GM21528 (cell line): ENCODE measurements at regions not wholly inside any gene's neighbourhood (a gene's known extent, or its start where the extent isn't known, plus 50 kb on each side); places are given as distances from the start of the nearest gene placed in this dataset.

Experiments
- ATAC-seq: cut with Tn5 transposase; IDR thresholded peaks from one replicate; pipeline ENCODE4 v1.9.1; 2021; ENCODE audit warnings: mild to moderate bottlenecking, moderate library complexity; ENCODE audit not compliant: unreplicated experiment, low FRiP score

DNA sequence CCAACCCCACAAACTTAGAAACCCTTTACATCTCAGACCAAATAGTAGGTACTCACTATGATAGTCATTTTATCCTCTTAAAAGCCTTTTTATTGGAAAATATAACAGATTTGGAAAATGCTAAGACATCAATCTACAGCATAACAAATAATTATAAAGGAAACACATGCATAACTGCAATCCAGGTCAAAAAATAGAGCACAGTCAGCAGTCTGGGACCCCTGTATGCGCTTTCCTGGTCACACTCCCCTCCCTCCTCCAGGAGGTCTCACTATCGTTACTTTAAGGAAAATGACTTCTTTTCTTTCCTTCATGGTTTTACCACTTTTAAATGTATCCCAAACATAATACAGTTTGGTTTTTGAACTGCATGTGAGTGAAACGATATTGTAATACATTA lies 90.5 kb upstream of the CCDC150 start:
- no peak for ATAC-seq

DNA sequence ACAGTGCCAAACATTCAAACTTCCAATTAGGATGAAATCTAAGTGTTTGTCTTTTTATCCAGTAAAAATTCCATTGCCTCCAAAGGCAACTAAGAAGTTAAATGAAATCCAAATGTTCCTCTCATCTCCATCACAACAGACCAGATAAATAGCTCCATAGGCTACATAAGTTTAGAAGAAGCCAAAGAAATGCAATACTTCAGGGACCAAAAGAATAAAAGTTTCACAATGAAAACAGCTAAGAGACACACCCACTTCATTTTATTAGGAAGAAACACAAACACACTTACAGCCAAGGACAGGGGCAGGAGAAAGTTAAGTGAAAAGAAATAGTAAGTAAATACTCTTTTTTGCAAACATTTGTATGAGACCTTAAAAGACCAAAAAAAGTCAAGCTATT lies 88.5 kb upstream of the CCDC150 start:
- ATAC-seq, result no peak

DNA sequence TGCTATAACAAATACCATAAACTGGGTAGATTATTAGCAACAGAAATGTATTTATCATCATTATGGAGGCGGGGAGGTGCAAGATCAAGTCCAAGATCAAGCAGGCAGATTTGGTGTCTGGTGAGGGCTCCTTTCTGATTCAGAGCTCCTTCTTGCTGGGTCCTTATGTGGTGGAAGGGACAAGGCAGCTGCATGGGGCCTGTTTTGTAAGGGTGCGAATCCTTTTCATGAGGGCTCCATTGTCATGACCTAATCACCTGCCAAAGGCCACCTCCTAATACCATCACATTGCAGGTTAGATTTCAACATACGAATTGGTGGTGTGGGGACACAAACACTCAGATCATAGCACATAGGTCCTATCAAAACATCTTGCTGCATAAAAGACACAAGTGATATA lies 84.4 kb upstream of the CCDC150 start:
- ATAC-seq, result no peak

DNA sequence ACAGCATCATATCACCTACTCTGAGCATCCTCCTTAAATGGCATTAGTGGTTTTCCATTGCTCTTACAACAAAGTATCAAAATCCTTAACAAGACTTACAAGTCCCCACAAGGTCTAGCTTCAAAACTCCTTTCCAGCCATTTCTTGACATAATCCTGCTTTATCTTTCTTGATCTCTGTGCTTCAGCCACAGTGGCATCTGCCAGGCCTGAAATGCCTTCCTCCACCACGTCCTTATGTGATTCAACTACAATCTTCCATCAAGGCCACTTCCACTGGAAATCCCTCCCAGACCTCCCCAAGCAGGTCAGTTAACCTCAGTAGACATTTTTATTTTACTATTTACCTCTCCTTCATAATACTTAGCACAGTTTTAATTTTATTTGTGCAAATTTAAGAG lies 83.8 kb upstream of the CCDC150 start:
- no peak for ATAC-seq

DNA sequence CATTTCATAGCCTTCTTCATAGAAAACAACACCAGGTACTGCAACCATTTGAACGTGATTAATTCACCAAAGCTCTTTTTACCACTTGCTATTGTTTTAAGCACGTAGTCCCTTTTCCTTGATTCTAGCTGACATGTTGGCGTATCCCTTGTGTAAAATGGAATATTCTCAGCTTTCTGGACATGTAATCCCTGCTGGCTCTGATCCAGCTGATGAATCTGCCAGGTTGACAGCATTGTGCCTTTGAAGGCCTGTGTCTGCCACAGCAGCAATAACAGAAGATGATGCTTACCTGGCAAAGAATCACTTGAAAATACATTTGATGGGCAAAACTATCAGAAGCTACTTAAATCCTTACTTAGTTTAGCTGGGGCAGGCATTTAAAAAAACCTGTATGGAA lies 81.0 kb upstream of the CCDC150 start:
- no peak for ATAC-seq

GRCh38 chr2:196563876-196564275 lies 75.6 kb upstream of the CCDC150 start:
- no peak for ATAC-seq

DNA sequence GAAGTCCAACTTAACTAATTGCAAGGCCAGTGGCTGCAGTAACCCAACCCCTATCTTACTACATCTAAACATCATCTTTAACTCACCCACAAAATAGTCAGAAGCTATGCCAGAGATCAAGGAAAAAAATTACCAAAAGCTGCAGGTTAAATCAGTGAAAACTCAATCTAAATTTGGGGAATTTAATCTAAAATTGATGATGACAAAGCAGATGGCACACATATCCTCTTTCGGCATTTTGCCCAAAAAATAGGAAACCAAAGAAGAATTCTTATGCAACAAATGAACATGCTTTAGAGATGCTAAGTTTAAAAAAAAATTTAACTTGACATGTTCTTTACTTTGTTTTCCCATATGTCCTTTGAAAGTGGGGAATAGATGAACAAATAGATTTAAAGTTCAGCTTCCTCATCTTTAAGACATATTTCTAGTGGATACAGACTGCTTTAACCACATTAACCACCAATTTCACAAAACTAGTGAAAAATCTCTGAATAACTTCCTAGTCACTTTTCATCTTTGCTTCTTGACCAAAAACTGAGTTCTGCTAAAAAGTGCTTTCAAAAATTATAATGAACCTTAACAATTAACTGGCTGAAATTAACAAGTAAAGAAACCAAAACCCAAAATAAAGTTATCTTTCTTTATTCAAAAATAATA lies 74.3 kb upstream of the CCDC150 start:
- no peak for ATAC-seq

DNA sequence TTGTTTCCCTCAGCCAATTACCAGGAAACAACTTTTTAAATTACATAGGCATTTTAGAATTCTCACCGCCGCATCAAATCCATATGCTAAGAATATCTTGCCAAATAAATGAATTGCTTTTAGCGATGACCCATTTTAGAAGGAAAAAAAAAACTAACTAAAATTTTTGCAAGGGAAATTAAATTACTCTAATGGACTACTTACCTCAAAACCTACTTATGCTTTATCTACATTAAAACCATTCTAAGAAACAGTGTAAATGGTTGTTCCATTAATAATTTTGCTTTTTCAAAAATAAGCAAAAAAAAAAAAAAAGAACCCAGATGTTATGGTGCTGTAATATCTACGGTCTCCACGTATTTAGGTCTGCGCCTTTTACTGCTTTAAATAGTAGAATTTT lies 73.5 kb upstream of the CCDC150 start:
- ATAC-seq, result no peak

DNA sequence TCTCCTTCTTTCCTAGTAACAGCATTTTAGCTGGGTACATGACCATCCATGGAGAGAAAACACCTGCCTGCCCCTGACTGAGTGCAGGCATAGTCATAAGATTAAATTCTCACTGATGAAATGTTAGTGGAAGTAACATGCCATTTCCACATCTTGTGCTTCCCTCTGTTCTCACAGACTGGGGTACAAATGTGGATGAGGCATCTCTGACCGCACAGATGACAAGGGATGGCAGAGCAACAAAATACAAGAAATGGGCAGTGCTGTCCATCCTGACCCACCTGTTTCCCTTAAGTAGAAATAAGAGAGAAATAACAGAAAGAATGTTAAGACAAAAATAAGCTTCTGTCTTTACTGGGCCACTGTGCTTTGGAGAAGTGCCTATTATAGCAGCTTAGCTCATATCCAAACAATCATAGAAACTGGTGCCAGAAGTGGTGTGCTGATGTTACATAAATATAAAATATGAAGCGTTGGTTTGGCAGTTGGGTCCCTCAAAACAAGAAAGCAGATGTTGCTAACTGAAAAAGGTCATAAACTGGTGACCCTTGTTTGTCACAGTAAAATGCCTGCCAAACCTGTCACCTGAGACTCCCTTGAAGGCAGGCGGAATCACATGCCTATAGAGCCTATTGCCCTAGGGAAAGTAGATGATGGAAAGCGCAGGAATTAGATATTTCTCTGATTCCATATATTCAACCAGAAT lies 72.4 kb upstream of the CCDC150 start:
- ATAC-seq, result no peak

GRCh38 chr2:196568506-196568905 lies 71.0 kb upstream of the CCDC150 start:
- no peak for ATAC-seq

GRCh38 chr2:196584903-196585302 lies 54.6 kb upstream of the CCDC150 start:
- no peak for ATAC-seq

DNA sequence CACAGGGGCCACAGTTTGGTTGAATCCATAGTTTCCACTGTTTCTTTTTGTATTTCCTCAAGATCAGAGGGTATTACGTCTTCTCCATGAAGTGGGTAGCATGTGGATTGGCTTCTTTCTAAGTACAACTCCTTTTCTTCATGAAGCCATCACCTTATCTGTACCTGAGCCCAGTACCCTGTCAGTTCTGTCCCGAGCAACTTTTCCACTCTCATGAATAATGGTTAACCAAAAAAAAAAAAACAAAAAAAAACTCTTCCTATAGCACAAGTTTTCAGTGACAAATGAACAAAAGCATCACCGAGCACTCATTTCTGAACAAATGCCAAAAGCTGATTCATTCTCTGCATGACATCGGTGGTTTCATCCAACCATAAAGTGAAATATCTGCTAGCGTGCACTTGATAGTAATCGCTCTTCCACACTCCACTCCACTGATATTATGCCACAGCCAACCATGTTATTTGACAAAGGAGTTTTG lies 53.0 kb upstream of the CCDC150 start:
- ATAC-seq, result no peak

DNA sequence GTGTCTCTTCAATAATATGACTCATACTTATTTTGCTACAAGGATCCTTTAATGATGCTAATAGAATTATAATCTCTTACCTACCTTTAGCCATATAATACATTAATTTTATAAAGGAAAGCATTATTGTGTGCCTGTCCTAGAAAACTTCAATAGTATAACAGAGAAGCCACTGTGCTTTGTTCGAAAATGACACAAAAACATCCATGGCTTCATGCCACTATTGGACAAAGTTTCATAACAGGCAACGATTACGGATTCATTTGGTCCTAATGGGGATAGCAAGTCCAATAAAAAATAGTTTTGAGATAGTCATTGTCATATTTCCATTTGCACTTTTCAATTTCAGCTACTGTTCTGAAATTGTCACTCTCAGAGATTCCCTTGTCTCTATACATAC lies 52.5 kb upstream of the CCDC150 start:
- ATAC-seq, result no peak

GRCh38 chr2:196587739-196588138 lies 51.8 kb upstream of the CCDC150 start:
- ATAC-seq, result no peak

GRCh38 chr2:196589419-196589818 lies 50.1 kb upstream of the CCDC150 start:
- ATAC-seq, result no peak
